K562 (cell line): ENCODE measurements at regions not wholly inside any gene's neighbourhood (a gene's known extent, or its start where the extent isn't known, plus 50 kb on each side); places are given as distances from the start of the nearest gene placed in this dataset.

ENCODE experiments used
- ETV1 ChIP-seq: fragments of 450-650 bp; conservative IDR thresholded peaks from 2 replicates; pipeline ENCODE4 v1.6.1; 2016; ENCODE audit warnings: missing genetic modification characterization, control low read depth, low read depth, missing compliant biosample characterization
- GABPA ChIP-seq: fragments of 200-800 bp; sonication (Bioruptor generic); conservative IDR thresholded peaks from 2 replicates; pipeline ENCODE4 v1.6.1; 2016; ENCODE audit warnings: low read depth, missing genetic modification characterization, missing compliant biosample characterization
- ZHX1 ChIP-seq: fragments of 150-350 bp; conservative IDR thresholded peaks from 2 replicates; pipeline ENCODE4 v1.6.1; 2014; ENCODE audit warnings: low read length

- no peak for TF ChIP-seq GABPA (tag)
- TF ChIP-seq ETV1 (tag): no peak
- no peak for TF ChIP-seq ZHX1
These were observed 77.4 kb downstream of the DIRAS3 start for GRCh38 chr1:67973051-67973450.
